GM21367 (cell line): ENCODE measurements at regions not wholly inside any gene's neighbourhood (a gene's known extent, or its start where the extent isn't known, plus 50 kb on each side); places are given as distances from the start of the nearest gene placed in this dataset.

Experiments used
- ATAC-seq: cut with Tn5 transposase; IDR thresholded peaks from one replicate; pipeline ENCODE4 v1.9.1; 2021; ENCODE audit not compliant: unreplicated experiment

DNA sequence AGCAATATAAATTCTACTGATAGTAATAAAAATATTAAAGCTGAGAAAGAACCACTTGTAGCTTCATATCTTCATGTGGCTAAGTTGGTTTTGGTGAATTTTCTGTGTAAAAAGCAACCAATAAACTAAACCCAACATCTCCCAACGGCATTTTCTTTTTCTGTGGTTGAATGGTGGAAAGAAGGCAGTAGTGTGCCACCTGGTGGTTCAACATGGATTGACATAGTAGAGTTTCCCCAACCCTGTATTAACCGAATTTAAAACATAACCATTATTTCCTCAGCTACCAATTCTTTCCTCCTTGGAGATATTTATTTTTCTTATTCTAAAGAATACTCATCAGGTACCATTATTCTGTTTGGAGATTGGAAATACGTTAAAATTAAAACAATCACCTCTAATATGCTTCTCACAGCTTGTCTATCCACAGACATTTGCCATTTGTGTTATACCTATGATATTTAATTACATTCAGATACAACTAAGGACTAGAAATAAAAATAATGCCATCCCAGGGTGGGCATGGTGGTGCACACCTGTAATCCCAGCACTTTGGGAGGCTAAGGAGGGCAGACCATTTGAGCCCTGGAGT, 117.1 kb upstream of the EEF1E1 start:
- ATAC-seq, result peak; percentile 84

DNA sequence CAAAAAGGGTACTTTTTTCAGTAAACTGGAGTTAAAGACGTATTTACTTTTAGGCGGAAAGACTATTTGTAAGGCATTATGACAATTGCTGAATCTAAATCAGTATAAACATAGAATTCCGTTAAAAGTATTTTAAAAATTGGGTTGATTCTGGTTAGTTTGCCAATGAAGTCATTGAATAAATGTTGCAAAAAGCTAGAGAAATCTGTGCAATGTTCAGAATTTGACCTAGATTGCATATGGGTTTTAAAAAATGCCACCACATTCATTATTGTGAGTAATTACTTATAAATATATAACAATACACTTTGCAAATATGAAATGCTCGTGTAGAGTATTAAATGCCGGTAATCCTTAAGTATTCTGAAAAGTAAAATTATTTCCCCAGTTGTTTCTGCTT, 116.5 kb upstream of the EEF1E1 start:
- ATAC-seq, result no peak

DNA sequence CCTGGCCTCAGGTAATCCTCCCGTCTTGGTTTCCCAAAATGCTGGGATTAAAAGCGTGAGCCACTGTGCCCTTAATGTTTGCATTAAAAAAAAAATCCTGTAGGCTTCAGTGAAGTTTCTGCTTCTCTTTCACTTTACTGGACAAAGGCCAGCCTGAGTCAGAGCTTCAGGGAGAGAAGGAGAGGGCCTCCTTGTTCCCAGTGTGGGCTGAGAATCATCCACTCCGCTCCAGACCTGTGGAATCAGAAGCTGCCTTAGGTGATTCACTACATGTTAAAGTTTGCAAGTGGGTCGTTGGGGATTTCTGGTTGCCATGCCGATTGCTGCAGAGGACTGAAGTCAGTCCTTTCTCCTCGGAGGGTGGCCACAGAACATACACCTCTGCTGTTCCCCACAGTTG, 113.3 kb upstream of the EEF1E1 start:
- ATAC-seq, result no peak

GRCh38 chr6:8213995-8214394, 111.6 kb upstream of the EEF1E1 start:
- no peak for ATAC-seq

DNA sequence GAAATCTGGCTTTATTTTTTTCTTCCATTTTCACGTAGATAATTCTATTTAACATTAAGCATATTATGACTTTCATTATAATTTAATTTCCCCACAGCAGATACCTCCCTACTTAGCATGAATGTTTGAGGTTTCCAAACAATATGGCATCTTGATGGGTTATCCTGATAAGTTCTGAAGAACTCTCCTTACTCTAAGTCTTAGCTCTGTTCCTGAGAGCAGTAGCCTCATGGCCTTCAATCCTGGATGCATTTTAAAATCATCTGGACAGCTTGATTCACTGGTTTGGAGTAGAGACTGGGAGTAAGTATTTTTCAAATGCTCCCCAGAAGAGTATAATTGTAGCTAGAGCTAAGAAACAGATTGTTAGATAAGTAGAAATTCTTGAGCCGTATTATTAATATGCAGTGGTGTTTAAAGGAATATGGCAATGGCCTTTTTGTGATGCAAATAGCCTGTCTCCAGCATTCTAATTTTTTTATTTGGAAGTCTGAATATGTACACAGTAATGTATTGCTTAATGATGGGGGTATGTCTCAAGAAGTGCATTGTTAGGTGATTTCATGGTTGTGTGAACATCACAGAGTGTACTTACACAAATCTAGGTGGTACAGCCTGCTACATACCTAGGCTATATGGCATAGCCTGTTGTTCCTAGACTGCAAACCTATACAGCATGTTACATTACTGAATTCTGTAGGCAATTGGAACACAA, 110.5 kb upstream of the EEF1E1 start:
- ATAC-seq, result no peak

GRCh38 chr6:8207869-8208191, 105.5 kb upstream of the EEF1E1 start:
- ATAC-seq, result no peak

GRCh38 chr6:8207191-8207868, 105.0 kb upstream of the EEF1E1 start:
- ATAC-seq, result no peak

DNA sequence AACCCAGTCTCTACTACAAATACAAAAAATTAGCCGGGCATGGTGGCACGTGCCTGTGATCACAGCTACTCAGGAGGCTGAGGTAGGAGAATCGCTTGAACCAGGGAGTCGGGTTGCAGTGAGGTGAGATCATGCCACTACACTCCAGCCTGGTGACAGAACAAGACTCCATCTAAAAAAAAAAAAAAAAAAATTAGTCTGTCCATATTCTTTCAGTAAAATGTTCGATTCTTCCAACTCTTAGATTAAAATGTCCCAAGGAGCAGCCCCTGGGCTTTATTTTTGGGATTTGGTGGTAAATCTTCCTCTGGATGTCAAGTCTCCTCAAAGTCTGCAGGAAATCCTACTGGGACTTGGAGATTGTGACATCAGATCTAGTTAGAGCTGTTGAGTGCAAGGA, 101.0 kb upstream of the EEF1E1 start:
- no peak for ATAC-seq

DNA sequence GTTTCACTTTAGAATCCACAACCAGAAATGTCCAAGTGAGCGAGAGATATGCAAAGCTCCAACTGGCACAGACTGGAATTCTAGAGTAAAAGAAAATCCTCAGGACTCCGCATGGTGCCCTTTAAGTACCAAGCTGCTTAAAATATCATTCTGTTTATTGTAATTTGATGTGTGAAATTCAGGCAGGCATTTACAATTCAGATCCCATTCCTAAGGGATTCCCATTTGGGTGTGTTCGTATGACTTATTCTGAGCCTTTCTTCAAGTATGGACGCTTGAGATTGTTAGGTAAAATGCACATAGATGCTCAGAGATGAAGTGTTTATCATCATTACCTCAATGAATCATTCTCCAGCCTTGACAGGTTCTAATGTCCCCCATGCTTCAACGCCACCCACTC, 99.3 kb upstream of the EEF1E1 start:
- no peak for ATAC-seq

DNA sequence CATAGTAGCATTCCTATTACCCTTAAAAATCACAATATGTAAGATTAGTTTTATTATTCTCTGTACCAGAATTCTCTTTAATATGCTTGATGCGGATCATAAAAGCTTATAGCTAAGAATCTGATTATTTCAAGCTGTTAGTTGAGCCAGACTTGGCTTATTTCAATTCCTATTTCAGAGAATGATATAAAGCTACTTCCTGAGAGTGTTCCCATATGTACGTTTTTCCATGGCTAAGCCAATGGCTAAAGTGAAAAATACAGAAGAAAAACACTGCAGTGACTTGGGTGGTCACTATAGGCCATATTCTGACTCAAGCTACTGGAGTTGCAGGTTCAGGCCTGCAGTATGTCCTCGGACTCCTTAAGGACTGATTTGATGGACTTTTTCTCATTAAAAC, 97.9 kb upstream of the EEF1E1 start:
- no peak for ATAC-seq

GRCh38 chr6:8195714-8196102, 93.4 kb upstream of the EEF1E1 start:
- no peak for ATAC-seq

- ATAC-seq, result no peak
Measured at GRCh38 chr6:8195040-8195713, 92.8 kb upstream of the EEF1E1 start.

DNA sequence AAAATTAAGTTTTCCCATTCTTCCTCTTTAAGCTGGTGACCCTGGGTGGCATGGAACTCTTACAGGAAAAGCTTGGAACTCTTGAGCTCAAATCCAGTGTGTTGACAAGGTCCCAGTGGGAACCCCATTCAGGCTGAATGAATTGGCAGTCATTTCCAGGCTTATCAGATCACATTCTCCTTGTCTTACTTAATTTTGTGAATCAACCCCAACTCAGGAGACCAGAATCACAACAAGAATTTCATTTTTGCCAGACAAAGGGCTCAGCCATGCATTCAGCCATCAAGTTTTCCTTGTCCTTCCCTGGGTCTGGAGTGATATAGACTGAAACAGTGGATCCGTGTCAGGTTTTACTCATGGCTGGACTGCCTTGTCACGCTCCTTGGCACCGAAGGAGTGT, 92.1 kb upstream of the EEF1E1 start:
- no peak for ATAC-seq

- ATAC-seq, result no peak
Measured at GRCh38 chr6:8193541-8193940, 91.2 kb upstream of the EEF1E1 start.

DNA sequence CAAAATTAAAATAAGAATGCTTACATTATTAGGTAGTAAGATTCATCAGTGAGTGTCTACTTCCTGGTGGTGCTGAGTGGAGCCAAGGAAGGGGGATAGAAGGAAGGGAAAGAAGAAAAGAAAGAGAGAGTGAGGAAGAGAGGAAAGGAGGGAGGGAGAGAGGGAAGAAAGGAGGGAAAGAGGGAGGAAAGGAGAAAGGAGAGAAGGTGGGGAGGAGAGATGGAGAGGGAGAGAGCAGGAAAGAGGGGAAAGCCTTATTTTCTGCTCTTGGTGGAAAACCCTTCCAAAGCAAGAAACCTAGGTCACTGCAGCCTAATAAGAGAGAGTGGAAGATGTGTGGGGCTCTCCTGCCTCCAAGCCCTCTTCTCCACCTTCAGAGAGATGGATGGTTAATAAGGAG, 90.2 kb upstream of the EEF1E1 start:
- ATAC-seq, result no peak

DNA sequence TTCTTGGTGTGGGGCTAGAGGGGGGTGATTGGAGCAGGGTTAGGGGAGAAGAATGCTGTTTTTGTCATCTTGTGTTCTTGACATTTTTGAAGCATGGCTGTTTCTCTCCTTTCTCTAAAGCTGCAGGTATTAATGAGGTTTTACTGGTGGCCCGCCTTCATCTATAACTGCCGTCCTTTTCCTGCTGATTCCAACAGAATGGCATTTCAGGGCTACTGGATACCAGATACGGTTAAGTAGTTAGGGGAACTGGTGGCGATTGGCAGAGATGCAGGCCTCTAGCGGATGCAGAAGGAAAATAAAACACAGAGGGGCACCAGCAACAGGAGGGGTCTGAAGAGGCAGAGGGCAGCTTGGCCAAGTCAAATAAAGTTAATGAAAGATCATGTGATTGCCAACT, 89.7 kb upstream of the EEF1E1 start:
- ATAC-seq, result no peak

- ATAC-seq, result no peak
Measured at GRCh38 chr6:8191629-8192028, 89.3 kb upstream of the EEF1E1 start.

DNA sequence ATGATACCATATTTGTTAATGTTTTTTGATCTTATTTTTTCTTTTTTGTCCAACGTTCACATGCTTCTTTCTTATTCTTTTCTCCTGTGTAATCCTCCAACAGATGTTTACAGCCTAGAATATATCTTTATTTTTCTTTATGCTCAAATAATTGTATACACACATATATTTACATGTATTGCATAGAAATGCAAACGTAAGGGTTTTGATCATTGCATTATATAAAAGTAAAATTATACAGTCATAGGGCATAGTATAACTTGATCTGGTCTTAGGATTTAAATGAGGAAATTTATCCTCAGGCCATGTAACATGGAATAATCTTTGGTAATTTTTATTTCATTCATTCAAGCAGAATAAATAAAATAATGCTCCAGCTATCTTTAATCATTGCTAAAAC, 84.9 kb upstream of the EEF1E1 start:
- no peak for ATAC-seq

- ATAC-seq, result no peak
Measured at GRCh38 chr6:8182902-8183665, 80.7 kb upstream of the EEF1E1 start.

DNA sequence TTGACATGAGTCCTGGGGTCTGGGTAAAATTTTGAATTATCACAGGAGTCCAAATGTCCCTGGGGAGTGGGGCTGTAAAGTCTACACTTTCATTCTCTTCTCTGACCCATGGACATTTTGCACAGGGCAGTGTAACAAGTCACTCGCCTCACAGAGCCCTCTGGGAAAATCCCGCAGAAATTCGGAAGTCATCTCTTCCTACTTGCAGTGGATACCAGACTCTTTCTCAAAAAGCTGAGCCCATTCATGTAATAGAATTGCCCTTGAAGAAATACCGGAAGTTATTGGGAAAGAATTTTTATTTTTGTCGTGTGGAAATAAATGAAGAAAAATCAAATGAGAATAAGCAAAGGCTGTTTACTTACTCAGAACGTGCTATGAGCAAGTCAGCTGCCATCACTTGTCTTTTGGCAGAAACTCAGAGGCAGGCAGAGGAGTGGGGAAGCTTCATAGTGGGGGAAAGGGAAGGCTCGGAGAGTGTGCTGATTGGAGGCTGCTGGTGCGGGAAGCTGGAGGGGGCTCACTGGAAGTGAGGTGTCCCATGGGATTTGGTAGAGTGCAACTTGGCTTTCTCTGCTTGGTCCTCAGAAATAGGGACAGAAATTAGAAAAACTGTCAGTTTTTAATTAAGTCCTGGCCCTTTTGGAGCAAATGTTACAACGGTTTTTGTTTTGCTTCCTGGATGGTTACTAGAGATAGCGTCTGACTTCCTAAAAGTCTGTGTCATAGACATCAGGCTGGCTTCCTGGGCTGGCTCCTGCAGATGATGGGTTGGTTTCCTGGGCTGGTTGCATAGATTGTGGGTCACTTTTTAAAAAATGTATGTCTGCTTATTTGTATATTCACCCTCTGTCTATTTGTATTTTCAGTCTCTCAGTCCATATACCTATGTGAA, 79.8 kb upstream of the EEF1E1 start:
- ATAC-seq, result no peak
